Lower leg skin (tissue), 3 donors: ENCODE measurements at regions not wholly inside any gene's neighbourhood (a gene's known extent, or its start where the extent isn't known, plus 50 kb on each side); places are given as distances from the start of the nearest gene placed in this dataset.

Experiments used
- CTCF ChIP-seq, 3 donors: fragments of 450-650 bp; IDR thresholded peaks; one replicate each; pipeline ENCODE4 v1.5.1; 2016; ENCODE audit warnings: antibody characterized with exemption in 3 of 3, mild to moderate bottlenecking in 3 of 3, moderate library complexity in 2 of 3
- POLR2A ChIP-seq, 2 donors: fragments of 450-650 bp; IDR thresholded peaks; one replicate each; pipeline ENCODE4 v1.6.1; 2016 to 2017; ENCODE audit warnings: antibody characterized with exemption in 2 of 2, mild to moderate bottlenecking in 1 of 2, moderate library complexity in 1 of 2

- no peak for TF ChIP-seq CTCF (IDR thresholded peaks at IDR 0.05)
- no peak for TF ChIP-seq POLR2A (IDR thresholded peaks at IDR 0.05)
These were observed 683.4 kb downstream of the TMEM121 start for GRCh38 chr14:106209755-106210154.
